ENCODE measurements at regions not wholly inside any gene's neighbourhood (a gene's known extent, or its start where the extent isn't known, plus 50 kb on each side); places are given as distances from the start of the nearest gene placed in this dataset.

DNA sequence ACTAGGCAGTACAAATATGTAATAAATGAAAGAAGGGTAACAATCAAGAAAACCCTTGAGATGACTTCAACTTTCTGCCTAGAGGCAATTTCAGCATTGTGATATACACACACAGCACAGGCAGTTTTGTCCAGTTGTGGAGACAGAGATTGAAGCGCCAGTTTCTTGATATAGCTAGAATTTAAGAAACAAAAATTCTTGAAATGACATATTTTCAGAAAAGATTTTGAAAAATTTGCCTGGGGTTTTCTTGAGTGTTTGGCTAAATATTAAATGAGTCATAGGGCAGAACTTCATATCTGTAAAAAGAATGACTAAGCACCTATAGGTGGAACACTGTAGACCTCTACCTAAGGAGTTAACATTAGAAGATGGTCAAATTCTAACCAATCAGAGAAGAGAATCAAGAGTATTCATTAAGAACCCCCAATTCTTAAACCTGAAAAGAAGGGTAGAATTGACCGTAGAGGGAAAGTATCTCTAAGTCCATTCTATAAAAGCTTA is 1266.8 kb upstream of the TMEFF2 start:
- TF ChIP-seq ELF4 (CRISPR knock-in tag; IDR thresholded peaks at IDR 0.05; ENCODE audit: low read depth), result no peak
- TF ChIP-seq, protein P1, sequence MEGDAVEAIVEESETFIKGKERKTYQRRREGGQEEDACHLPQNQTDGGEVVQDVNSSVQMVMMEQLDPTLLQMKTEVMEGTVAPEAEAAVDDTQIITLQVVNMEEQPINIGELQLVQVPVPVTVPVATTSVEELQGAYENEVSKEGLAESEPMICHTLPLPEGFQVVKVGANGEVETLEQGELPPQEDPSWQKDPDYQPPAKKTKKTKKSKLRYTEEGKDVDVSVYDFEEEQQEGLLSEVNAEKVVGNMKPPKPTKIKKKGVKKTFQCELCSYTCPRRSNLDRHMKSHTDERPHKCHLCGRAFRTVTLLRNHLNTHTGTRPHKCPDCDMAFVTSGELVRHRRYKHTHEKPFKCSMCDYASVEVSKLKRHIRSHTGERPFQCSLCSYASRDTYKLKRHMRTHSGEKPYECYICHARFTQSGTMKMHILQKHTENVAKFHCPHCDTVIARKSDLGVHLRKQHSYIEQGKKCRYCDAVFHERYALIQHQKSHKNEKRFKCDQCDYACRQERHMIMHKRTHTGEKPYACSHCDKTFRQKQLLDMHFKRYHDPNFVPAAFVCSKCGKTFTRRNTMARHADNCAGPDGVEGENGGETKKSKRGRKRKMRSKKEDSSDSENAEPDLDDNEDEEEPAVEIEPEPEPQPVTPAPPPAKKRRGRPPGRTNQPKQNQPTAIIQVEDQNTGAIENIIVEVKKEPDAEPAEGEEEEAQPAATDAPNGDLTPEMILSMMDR (IDR thresholded peaks at IDR 0.05), result no peak
- no peak for TF ChIP-seq ZNF138 (CRISPR knock-in tag; conservative IDR thresholded peaks at IDR 0.05)
- TF ChIP-seq, protein P2, sequence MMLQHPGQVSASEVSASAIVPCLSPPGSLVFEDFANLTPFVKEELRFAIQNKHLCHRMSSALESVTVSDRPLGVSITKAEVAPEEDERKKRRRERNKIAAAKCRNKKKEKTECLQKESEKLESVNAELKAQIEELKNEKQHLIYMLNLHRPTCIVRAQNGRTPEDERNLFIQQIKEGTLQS (CRISPR knock-in tag; conservative IDR thresholded peaks at IDR 0.05), result no peak
- TF ChIP-seq, protein P3, sequence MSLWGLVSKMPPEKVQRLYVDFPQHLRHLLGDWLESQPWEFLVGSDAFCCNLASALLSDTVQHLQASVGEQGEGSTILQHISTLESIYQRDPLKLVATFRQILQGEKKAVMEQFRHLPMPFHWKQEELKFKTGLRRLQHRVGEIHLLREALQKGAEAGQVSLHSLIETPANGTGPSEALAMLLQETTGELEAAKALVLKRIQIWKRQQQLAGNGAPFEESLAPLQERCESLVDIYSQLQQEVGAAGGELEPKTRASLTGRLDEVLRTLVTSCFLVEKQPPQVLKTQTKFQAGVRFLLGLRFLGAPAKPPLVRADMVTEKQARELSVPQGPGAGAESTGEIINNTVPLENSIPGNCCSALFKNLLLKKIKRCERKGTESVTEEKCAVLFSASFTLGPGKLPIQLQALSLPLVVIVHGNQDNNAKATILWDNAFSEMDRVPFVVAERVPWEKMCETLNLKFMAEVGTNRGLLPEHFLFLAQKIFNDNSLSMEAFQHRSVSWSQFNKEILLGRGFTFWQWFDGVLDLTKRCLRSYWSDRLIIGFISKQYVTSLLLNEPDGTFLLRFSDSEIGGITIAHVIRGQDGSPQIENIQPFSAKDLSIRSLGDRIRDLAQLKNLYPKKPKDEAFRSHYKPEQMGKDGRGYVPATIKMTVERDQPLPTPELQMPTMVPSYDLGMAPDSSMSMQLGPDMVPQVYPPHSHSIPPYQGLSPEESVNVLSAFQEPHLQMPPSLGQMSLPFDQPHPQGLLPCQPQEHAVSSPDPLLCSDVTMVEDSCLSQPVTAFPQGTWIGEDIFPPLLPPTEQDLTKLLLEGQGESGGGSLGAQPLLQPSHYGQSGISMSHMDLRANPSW (CRISPR knock-in tag; conservative IDR thresholded peaks at IDR 0.05; ENCODE audit: low read depth), result no peak
- TF ChIP-seq, protein P4, sequence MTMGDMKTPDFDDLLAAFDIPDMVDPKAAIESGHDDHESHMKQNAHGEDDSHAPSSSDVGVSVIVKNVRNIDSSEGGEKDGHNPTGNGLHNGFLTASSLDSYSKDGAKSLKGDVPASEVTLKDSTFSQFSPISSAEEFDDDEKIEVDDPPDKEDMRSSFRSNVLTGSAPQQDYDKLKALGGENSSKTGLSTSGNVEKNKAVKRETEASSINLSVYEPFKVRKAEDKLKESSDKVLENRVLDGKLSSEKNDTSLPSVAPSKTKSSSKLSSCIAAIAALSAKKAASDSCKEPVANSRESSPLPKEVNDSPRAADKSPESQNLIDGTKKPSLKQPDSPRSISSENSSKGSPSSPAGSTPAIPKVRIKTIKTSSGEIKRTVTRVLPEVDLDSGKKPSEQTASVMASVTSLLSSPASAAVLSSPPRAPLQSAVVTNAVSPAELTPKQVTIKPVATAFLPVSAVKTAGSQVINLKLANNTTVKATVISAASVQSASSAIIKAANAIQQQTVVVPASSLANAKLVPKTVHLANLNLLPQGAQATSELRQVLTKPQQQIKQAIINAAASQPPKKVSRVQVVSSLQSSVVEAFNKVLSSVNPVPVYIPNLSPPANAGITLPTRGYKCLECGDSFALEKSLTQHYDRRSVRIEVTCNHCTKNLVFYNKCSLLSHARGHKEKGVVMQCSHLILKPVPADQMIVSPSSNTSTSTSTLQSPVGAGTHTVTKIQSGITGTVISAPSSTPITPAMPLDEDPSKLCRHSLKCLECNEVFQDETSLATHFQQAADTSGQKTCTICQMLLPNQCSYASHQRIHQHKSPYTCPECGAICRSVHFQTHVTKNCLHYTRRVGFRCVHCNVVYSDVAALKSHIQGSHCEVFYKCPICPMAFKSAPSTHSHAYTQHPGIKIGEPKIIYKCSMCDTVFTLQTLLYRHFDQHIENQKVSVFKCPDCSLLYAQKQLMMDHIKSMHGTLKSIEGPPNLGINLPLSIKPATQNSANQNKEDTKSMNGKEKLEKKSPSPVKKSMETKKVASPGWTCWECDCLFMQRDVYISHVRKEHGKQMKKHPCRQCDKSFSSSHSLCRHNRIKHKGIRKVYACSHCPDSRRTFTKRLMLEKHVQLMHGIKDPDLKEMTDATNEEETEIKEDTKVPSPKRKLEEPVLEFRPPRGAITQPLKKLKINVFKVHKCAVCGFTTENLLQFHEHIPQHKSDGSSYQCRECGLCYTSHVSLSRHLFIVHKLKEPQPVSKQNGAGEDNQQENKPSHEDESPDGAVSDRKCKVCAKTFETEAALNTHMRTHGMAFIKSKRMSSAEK (CRISPR knock-in tag; IDR thresholded peaks at IDR 0.05; ENCODE audit: borderline replicate concordance), result no peak
- TF ChIP-seq, protein P5, sequence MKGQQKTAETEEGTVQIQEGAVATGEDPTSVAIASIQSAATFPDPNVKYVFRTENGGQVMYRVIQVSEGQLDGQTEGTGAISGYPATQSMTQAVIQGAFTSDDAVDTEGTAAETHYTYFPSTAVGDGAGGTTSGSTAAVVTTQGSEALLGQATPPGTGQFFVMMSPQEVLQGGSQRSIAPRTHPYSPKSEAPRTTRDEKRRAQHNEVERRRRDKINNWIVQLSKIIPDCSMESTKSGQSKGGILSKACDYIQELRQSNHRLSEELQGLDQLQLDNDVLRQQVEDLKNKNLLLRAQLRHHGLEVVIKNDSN (CRISPR knock-in tag; IDR thresholded peaks at IDR 0.05), result no peak

Data from WTC11 (cell line).